ENCODE measurements at regions not wholly inside any gene's neighbourhood (a gene's known extent, or its start where the extent isn't known, plus 50 kb on each side); places are given as distances from the start of the nearest gene placed in this dataset.

- dilution Hi-C loops (cut with MboI; ENCODE audit: extremely low pct_ligation_motif_present, low sequenced_read_pairs), result no loop called here
- Histone ChIP-seq H3K4me3 (ENCODE audit: control insufficient read depth in 2 of 3, extremely low read depth in 1 of 3, insufficient read depth in 2 of 3, low read depth in 1 of 3, low read length in 3 of 3) (no peak overlapping the region), H3K9ac (ENCODE audit: control insufficient read depth, extremely low read depth, insufficient read depth, low read length) (no peak overlapping the region), H3K9me1 (ENCODE audit: control insufficient read depth, extremely low read depth, insufficient read depth, low read length) (no peaks in the 10 kb centered on the region), H3K4me1 (ENCODE audit: control insufficient read depth, extremely low read depth, insufficient read depth, low read length) (no peaks in the 10 kb centered on the region), H3K27me3 (ENCODE audit: control insufficient read depth, extremely low read depth, insufficient read depth, low read length) (no peaks in the 10 kb centered on the region), H3K4me2 (ENCODE audit: control insufficient read depth, extremely low read depth, insufficient read depth, low read depth, low read length) (no peak overlapping the region), H3K36me3 (ENCODE audit: control insufficient read depth in 2 of 2, extremely low read depth in 1 of 2, insufficient read depth in 2 of 2, low read length in 2 of 2) (no peaks in the 10 kb centered on the region), H4K20me1 (ENCODE audit: control insufficient read depth, extremely low read depth, insufficient read depth, low read length) (no peaks in the 10 kb centered on the region), H2AFZ (ENCODE audit: control insufficient read depth, low read length) (no peak overlapping the region), H3K27ac (ENCODE audit: control insufficient read depth, insufficient read depth, low read length) (no peak overlapping the region), H3K9me3 (ENCODE audit: control insufficient read depth, low read depth, low read length) (no peaks in the 10 kb centered on the region), H3K79me2 (ENCODE audit: control insufficient read depth, insufficient read depth, low read length) (no peaks in the 10 kb centered on the region)
- TF ChIP-seq CTCF (optimal IDR thresholded peaks at IDR 0.05 in 1 of 3, IDR thresholded peaks at IDR 0.05 in 1 of 3, conservative IDR thresholded peaks at IDR 0.05 in 1 of 3; ENCODE audit: extremely low read depth in 1 of 3, insufficient read depth in 2 of 3, low read length in 3 of 3) (no peak), EZH2 (IDR thresholded peaks at IDR 0.05; ENCODE audit: low read length) (no peak)
- no peak for FAIRE-seq
- DNase-seq (ENCODE audit: low read depth, low spot score), result no peak
Observed at GRCh38 chr6:94735270-94735669, 842.1 kb upstream of the MANEA start.

- Histone ChIP-seq H3K9me3 (ENCODE audit: control insufficient read depth, low read depth, low read length) (no peaks in the 10 kb centered on the region), H3K27ac (ENCODE audit: control insufficient read depth, insufficient read depth, low read length) (no peak overlapping the region), H3K27me3 (ENCODE audit: control insufficient read depth, extremely low read depth, insufficient read depth, low read length) (no peaks in the 10 kb centered on the region), H2AFZ (ENCODE audit: control insufficient read depth, low read length) (no peak overlapping the region), H3K9ac (ENCODE audit: control insufficient read depth, extremely low read depth, insufficient read depth, low read length) (no peak overlapping the region), H3K79me2 (ENCODE audit: control insufficient read depth, insufficient read depth, low read length) (no peaks in the 10 kb centered on the region), H3K36me3 (ENCODE audit: control insufficient read depth in 2 of 2, extremely low read depth in 1 of 2, insufficient read depth in 2 of 2, low read length in 2 of 2) (no peaks in the 10 kb centered on the region), H3K4me3 (ENCODE audit: control insufficient read depth in 2 of 3, extremely low read depth in 1 of 3, insufficient read depth in 2 of 3, low read depth in 1 of 3, low read length in 3 of 3) (no peak overlapping the region), H3K4me2 (ENCODE audit: control insufficient read depth, extremely low read depth, insufficient read depth, low read depth, low read length) (no peak overlapping the region), H3K4me1 (ENCODE audit: control insufficient read depth, extremely low read depth, insufficient read depth, low read length) (no peaks in the 10 kb centered on the region), H3K9me1 (ENCODE audit: control insufficient read depth, extremely low read depth, insufficient read depth, low read length) (no peaks in the 10 kb centered on the region), H4K20me1 (ENCODE audit: control insufficient read depth, extremely low read depth, insufficient read depth, low read length) (no peaks in the 10 kb centered on the region)
- no peak for DNase-seq (ENCODE audit: low read depth, low spot score)
- no peak for FAIRE-seq
- dilution Hi-C loops (cut with MboI; ENCODE audit: extremely low pct_ligation_motif_present, low sequenced_read_pairs), result no loop called here
- no peak for TF ChIP-seq EZH2 (IDR thresholded peaks at IDR 0.05; ENCODE audit: low read length)
- no peak for TF ChIP-seq CTCF (optimal IDR thresholded peaks at IDR 0.05 in 1 of 3, IDR thresholded peaks at IDR 0.05 in 1 of 3, conservative IDR thresholded peaks at IDR 0.05 in 1 of 3; ENCODE audit: extremely low read depth in 1 of 3, insufficient read depth in 2 of 3, low read length in 3 of 3)
Observed at GRCh38 chr6:94734751-94735150, 842.6 kb upstream of the MANEA start.
